OCI-LY7 (cell line): ENCODE measurements at regions not wholly inside any gene's neighbourhood (a gene's known extent, or its start where the extent isn't known, plus 50 kb on each side); places are given as distances from the start of the nearest gene placed in this dataset.

ENCODE experiments used
- BruUV-seq: library from RNA; stranded (reverse); fragments of 400-500 nt; replicated peaks from 2 replicates; lab custom pipeline; 2021; lab: Mats Ljungman, UMichigan
- CTCF ChIA-PET: fragments of 300-600 bp; sonication (Branson Sonifier 250); formaldehyde crosslinking; loops from one replicate; lab custom pipeline; 2022; ENCODE audit warnings: antibody characterized with exemption; ENCODE audit not compliant: unreplicated experiment; lab: Charles Lee
- POLR2A ChIA-PET: fragments of 300-600 bp; sonication (Branson Sonifier 250); formaldehyde crosslinking; loops from one replicate; lab custom pipeline; 2022; ENCODE audit warnings: antibody characterized with exemption; lab: Charles Lee
- DNase-seq: peaks from one replicate; pipeline ENCODE4 v3.0.0-alpha.2; 2015; ENCODE audit warnings: low spot score
- H2AFZ ChIP-seq: fragments of 200-600 bp; sonication (generic), shearing (Covaris generic); 2 replicates; pipeline ENCODE4 v1.6.1; 2014; ENCODE audit warnings: mild to moderate bottlenecking, antibody characterized with exemption, low read length, moderate library complexity
- H3K27ac ChIP-seq: fragments of 200-600 bp; sonication (generic); 2 replicates; pipeline ENCODE4 v1.5.1; 2014; ENCODE audit warnings: mixed run types, low read depth, mild to moderate bottlenecking, moderate library complexity, low read length, inconsistent platforms; ENCODE audit not compliant: poor library complexity, severe bottlenecking
- H3K36me3 ChIP-seq: fragments of 200-600 bp; sonication (generic); 2 replicates; pipeline ENCODE4 v1.6.1; 2014; ENCODE audit warnings: mild to moderate bottlenecking, antibody characterized with exemption, low read length, moderate library complexity, mixed read lengths; ENCODE audit not compliant: insufficient read depth
- H3K4me1 ChIP-seq: fragments of 200-600 bp; sonication (generic); 2 replicates; pipeline ENCODE4 v1.5.1; 2014; ENCODE audit warnings: mild to moderate bottlenecking, low read length; ENCODE audit not compliant: insufficient read depth, poor library complexity, severe bottlenecking
- H3K4me2 ChIP-seq: fragments of 200-600 bp; sonication (generic); 2 replicates; pipeline ENCODE4 v1.6.1; 2014; ENCODE audit warnings: mild to moderate bottlenecking, low read length
- H3K4me3 ChIP-seq: fragments of 200-600 bp; sonication (generic); 2 replicates; pipeline ENCODE4 v1.5.1; 2014; ENCODE audit warnings: mild to moderate bottlenecking, low read depth, low read length; ENCODE audit not compliant: poor library complexity, severe bottlenecking
- H3K79me2 ChIP-seq: fragments of 200-600 bp; sonication (generic); 2 replicates; pipeline ENCODE4 v1.6.1; 2016; ENCODE audit warnings: low read depth, mild to moderate bottlenecking, low read length, moderate library complexity, mixed read lengths; ENCODE audit not compliant: insufficient read depth
- H3K9me2 ChIP-seq: fragments of 200-600 bp; sonication (generic); 2 replicates; pipeline ENCODE4 v1.6.1; 2016; ENCODE audit warnings: mild to moderate bottlenecking, low read length, mixed read lengths; ENCODE audit not compliant: insufficient read depth
- H3K9me3 ChIP-seq: fragments of 200-600 bp; sonication (generic); 2 replicates; pipeline ENCODE4 v1.6.1; 2014; ENCODE audit warnings: mild to moderate bottlenecking, mixed run types, low read length, mixed read lengths
- H4K20me1 ChIP-seq: fragments of 200-600 bp; sonication (generic); 2 replicates; pipeline ENCODE4 v1.6.1; 2014; ENCODE audit warnings: mild to moderate bottlenecking, antibody characterized with exemption, low read length, moderate library complexity, mixed read lengths; ENCODE audit not compliant: insufficient read depth
- EZH2phosphoT487 ChIP-seq: fragments of 200-600 bp; sonication (generic); IDR thresholded peaks from 2 replicates; pipeline ENCODE4 v1.6.1; 2018; ENCODE audit warnings: low read depth, borderline replicate concordance, mild to moderate bottlenecking, mixed run types, antibody characterized with exemption, low read length, moderate library complexity, mixed read lengths
- intact Hi-C: fragments of 100-400 bp; cut with micrococcal nuclease; formaldehyde crosslinking; loops from one replicate; pipeline ENCODE4 v1.10.0; 2022; ENCODE audit not compliant: unreplicated experiment
- TF ChIP-seq, protein P1 (sequence below): fragments of 200-600 bp; sonication (generic); conservative IDR thresholded peaks from 2 replicates; pipeline ENCODE4 v1.5.1; 2014; ENCODE audit warnings: mild to moderate bottlenecking, antibody characterized with exemption, low read length, moderate library complexity, mixed read lengths

DNA sequence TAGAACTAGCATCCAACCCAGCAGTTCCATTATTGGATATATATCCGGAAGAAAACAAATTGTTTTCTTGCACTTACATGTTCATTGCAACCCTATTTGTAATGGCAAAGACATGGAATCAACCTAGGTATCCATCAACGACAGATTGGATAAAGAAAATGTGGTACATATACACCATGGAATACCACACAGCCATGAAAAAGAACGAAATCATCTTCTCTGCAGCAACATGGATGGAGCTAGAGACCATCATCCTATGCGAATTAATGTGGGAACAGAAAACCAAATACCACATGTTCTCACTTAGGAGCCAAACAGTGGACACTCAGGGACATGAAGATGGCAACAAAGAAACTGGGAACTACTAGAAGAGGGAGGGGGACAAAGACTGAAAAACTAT is 352.7 kb downstream of the CDH2 start:
- POLR2A ChIA-PET, result no interaction called here
- no peak for DNase-seq
- Histone ChIP-seq H3K79me2 (no peaks in the 10 kb centered on the region), H3K4me3 (no peak overlapping the region), H2AFZ (no peak overlapping the region), H3K4me1 (no peaks in the 10 kb centered on the region), H3K27ac (no peak overlapping the region), H3K4me2 (no peak overlapping the region), H3K9me2 (no peaks in the 10 kb centered on the region), H4K20me1 (no peaks in the 10 kb centered on the region), H3K36me3 (no peaks in the 10 kb centered on the region), H3K9me3 (no peaks in the 10 kb centered on the region)
- BruUV-seq, result no TSS peak
- intact Hi-C loops, result loop anchor here (10.0 kb wide), 1 partner anchor 61 kb away; no protein-coding TSS in a partner anchor
- CTCF ChIA-PET, result no interaction called here
- TF ChIP-seq EZH2phosphoT487, result no peak
- TF ChIP-seq, protein P1, sequence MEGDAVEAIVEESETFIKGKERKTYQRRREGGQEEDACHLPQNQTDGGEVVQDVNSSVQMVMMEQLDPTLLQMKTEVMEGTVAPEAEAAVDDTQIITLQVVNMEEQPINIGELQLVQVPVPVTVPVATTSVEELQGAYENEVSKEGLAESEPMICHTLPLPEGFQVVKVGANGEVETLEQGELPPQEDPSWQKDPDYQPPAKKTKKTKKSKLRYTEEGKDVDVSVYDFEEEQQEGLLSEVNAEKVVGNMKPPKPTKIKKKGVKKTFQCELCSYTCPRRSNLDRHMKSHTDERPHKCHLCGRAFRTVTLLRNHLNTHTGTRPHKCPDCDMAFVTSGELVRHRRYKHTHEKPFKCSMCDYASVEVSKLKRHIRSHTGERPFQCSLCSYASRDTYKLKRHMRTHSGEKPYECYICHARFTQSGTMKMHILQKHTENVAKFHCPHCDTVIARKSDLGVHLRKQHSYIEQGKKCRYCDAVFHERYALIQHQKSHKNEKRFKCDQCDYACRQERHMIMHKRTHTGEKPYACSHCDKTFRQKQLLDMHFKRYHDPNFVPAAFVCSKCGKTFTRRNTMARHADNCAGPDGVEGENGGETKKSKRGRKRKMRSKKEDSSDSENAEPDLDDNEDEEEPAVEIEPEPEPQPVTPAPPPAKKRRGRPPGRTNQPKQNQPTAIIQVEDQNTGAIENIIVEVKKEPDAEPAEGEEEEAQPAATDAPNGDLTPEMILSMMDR, result no peak

GRCh38 chr18:27823053-27823452 is 353.9 kb downstream of the CDH2 start:
- Histone ChIP-seq H3K9me3 (no peaks in the 10 kb centered on the region), H3K27ac (no peak overlapping the region), H3K9me2 (no peaks in the 10 kb centered on the region), H4K20me1 (no peaks in the 10 kb centered on the region), H2AFZ (no peak overlapping the region), H3K4me1 (no peaks in the 10 kb centered on the region), H3K4me2 (no peak overlapping the region), H3K4me3 (no peak overlapping the region), H3K36me3 (no peaks in the 10 kb centered on the region), H3K79me2 (no peaks in the 10 kb centered on the region)
- no TSS peak for BruUV-seq
- ChIA-PET CTCF (no interaction called here), POLR2A (no interaction called here)
- intact Hi-C loops, result loop anchor here (10.0 kb wide), 1 partner anchor 62 kb away; no protein-coding TSS in a partner anchor
- TF ChIP-seq EZH2phosphoT487, result no peak
- TF ChIP-seq, protein P1, result no peak
- no peak for DNase-seq

DNA sequence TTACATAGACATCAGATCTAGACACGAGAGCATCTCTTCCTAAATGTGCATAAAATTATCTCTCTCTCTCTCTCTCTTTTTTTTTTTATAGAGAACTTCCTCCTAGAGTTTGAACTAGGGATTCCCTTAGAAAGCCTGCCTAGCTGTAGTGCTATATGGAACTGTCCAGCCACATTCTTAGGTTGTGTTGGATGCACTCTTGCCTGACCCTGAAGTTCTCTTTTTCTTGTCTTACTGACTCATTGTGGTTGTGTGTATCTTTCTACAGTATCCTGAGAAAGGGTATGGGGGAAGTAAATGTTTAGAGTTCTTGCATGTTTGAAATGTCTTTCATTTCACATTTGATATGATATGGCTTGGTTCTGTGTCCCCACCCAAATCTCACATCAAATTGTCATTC is 368.2 kb downstream of the CDH2 start:
- H3K9me2 ChIP-seq, result no peaks in the 10 kb centered on the region
- no peaks in the 10 kb centered on the region for H3K79me2 ChIP-seq
- no peak for TF ChIP-seq EZH2phosphoT487
- TF ChIP-seq, protein P1, result no peak
- intact Hi-C loops, result no loop called here
- CTCF ChIA-PET, result no interaction called here
- H3K36me3 ChIP-seq, result no peaks in the 10 kb centered on the region
- no peaks in the 10 kb centered on the region for H4K20me1 ChIP-seq
- no peaks in the 10 kb centered on the region for H3K9me3 ChIP-seq
- H2AFZ ChIP-seq, result no peak overlapping the region
- H3K4me3 ChIP-seq, result no peak overlapping the region
- H3K27ac ChIP-seq, result no peak overlapping the region
- POLR2A ChIA-PET, result no interaction called here
- no peak for DNase-seq
- no peak overlapping the region for H3K4me2 ChIP-seq
- BruUV-seq, result no TSS peak
- no peaks in the 10 kb centered on the region for H3K4me1 ChIP-seq
